ENCODE measurements at regions not wholly inside any gene's neighbourhood (a gene's known extent, or its start where the extent isn't known, plus 50 kb on each side); places are given as distances from the start of the nearest gene placed in this dataset.
A peak's percentile ranks its signal among the peaks of the same experiment; 100 is the strongest.

- TF ChIP-seq BRF2 (IDR thresholded peaks at IDR 0.05; ENCODE audit: borderline replicate concordance, insufficient read depth, insufficient read length), result no peak
- TF ChIP-seq CBFA2T3 (IDR thresholded peaks at IDR 0.05), result peak; percentile 43; the same call in 1 of the 2 replicates
- no peak for TF ChIP-seq MCM7 (IDR thresholded peaks at IDR 0.05)
- TF ChIP-seq AFF1 (IDR thresholded peaks at IDR 0.05; ENCODE audit: low read depth in 1 of 2, partially characterized antibody in 2 of 2), result no peak
- TF ChIP-seq SRSF9 (IDR thresholded peaks at IDR 0.05; ENCODE audit: borderline replicate concordance, low read depth, low read length), result no peak
- TF ChIP-seq BRD4 (IDR thresholded peaks at IDR 0.05), result no peak
- TF ChIP-seq NCOR1 (IDR thresholded peaks at IDR 0.05), result peak; percentile 27; the same call in 1 of the 2 replicates
- TF ChIP-seq FOS (IDR thresholded peaks at IDR 0.05; ENCODE audit: extremely low read depth, insufficient read length), result no peak
- peak; percentile 54 for TF ChIP-seq TCF3 (CRISPR knock-in tag; IDR thresholded peaks at IDR 0.05)
- no peak for TF ChIP-seq CXXC5 (CRISPR knock-in tag; IDR thresholded peaks at IDR 0.05)
- no peak for TF ChIP-seq HNRNPL (IDR thresholded peaks at IDR 0.05; ENCODE audit: low read depth, low read length)
- TF ChIP-seq KLF16 (IDR thresholded peaks at IDR 0.05), result no peak
These were observed 72.8 kb upstream of the FGGY start (continued) for GRCh38 chr1:59223989-59224634.
